ENCODE measurements at regions not wholly inside any gene's neighbourhood (a gene's known extent, or its start where the extent isn't known, plus 50 kb on each side); places are given as distances from the start of the nearest gene placed in this dataset.

DNA sequence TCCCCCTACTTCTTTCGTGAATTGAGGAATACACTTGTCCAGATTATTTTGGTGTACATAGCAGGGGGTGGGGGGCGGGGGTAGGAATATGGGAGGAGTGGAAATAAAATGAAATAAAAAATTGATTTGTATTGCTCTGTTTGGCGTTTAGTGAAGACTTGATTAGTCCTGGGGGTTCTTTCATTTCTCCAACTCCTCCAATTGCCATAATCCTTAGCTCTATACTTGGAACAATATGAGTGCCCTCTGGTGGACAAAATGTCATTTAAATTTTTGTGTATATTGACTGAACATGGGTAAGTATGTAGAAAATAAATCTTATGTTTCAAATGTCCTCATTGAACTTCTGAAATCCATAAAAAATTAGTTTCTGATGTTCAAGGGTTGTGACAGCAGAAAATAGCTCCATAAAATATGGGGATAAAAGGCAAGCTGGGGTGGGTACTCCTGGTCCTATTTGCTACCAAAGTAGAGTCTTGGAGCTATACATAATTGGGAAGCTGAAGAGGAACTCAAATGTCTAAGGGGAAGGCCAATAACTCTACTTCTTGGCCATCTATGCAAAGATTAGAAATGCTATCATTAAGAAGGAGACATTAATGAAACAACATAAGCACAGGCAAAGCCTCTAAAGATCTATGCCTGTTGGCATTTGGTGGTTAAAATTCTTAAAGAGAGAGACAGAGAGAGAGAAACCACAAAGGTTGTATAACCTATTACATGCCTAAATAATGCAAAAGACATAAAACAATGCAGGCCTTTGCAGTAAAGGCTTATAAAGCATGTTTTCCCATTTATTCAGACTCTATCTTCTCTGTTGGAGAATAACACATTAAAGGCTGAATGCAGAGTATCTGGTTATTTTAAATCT, 421.6 kb downstream of the METTL15 start:
- TF ChIP-seq, protein P1, sequence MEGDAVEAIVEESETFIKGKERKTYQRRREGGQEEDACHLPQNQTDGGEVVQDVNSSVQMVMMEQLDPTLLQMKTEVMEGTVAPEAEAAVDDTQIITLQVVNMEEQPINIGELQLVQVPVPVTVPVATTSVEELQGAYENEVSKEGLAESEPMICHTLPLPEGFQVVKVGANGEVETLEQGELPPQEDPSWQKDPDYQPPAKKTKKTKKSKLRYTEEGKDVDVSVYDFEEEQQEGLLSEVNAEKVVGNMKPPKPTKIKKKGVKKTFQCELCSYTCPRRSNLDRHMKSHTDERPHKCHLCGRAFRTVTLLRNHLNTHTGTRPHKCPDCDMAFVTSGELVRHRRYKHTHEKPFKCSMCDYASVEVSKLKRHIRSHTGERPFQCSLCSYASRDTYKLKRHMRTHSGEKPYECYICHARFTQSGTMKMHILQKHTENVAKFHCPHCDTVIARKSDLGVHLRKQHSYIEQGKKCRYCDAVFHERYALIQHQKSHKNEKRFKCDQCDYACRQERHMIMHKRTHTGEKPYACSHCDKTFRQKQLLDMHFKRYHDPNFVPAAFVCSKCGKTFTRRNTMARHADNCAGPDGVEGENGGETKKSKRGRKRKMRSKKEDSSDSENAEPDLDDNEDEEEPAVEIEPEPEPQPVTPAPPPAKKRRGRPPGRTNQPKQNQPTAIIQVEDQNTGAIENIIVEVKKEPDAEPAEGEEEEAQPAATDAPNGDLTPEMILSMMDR (IDR thresholded peaks at IDR 0.05; ENCODE audit: low read depth, low read length), result peak; percentile 30
- DNase-seq (ENCODE audit: low read depth in 2 of 2), result peak; percentile 79 to 88
- H3K4me3 ChIP-seq (replicated peaks in 1 of 2; ENCODE audit: low read depth in 2 of 2, low read length in 2 of 2), result no peak overlapping the region

DNA sequence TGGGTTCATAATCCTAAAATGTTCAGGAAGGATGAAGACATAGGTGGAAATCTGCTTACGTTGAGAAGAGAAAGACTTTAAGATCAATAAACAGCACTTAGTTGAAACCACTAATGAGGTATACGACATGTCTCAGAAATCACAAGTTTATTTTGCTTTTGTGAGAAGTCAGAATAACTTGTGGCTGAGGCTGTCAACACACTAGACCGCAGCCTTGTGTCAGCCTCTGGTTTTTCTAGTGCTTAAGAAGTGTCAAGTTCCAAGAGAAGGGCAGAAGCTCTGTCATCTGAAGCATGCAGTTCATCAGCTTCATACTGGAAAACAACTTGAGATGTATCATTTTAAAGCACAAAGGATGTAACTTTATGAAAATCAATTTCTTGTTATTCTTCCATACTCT, 420.9 kb downstream of the METTL15 start:
- TF ChIP-seq, protein P1 (IDR thresholded peaks at IDR 0.05; ENCODE audit: low read depth, low read length), result no peak
- DNase-seq (ENCODE audit: low read depth in 2 of 2), result peak; percentile 25 to 27
- H3K4me3 ChIP-seq (replicated peaks in 1 of 2; ENCODE audit: low read depth in 2 of 2, low read length in 2 of 2), result no peak overlapping the region

DNA sequence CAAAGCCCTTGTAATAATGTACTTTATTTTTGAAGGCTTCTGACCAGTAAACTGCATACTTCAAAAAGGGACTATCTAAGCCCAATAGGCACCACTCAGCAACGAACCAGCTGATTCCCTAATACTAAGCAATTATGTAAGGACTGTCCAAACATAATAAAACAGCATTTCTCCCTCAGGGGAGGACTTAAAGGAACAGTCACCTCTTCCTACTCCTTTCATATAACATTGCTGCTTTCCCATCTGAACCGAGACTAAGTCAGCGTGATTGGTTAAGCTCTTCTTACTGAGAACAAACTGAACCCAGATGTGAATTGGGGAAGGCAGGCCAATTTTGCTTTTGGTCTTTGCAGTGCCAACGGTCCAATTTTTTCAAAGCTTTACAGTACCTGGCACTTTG, 420.0 kb downstream of the METTL15 start:
- TF ChIP-seq, protein P1 (IDR thresholded peaks at IDR 0.05; ENCODE audit: low read depth, low read length), result no peak
- no peak overlapping the region for H3K4me3 ChIP-seq (replicated peaks in 1 of 2; ENCODE audit: low read depth in 2 of 2, low read length in 2 of 2)
- peak in 1 of 2 donors; percentile 8 for DNase-seq (ENCODE audit: low read depth in 2 of 2)

- TF ChIP-seq, protein P1 (IDR thresholded peaks at IDR 0.05; ENCODE audit: low read depth, low read length), result no peak
- H3K4me3 ChIP-seq (replicated peaks in 1 of 2; ENCODE audit: low read depth in 2 of 2, low read length in 2 of 2), result no peak overlapping the region
- DNase-seq (ENCODE audit: low read depth in 2 of 2), result peak; percentile 4 to 31
These were observed 418.2 kb downstream of the METTL15 start for GRCh38 chr11:28526406-28526751.

DNA sequence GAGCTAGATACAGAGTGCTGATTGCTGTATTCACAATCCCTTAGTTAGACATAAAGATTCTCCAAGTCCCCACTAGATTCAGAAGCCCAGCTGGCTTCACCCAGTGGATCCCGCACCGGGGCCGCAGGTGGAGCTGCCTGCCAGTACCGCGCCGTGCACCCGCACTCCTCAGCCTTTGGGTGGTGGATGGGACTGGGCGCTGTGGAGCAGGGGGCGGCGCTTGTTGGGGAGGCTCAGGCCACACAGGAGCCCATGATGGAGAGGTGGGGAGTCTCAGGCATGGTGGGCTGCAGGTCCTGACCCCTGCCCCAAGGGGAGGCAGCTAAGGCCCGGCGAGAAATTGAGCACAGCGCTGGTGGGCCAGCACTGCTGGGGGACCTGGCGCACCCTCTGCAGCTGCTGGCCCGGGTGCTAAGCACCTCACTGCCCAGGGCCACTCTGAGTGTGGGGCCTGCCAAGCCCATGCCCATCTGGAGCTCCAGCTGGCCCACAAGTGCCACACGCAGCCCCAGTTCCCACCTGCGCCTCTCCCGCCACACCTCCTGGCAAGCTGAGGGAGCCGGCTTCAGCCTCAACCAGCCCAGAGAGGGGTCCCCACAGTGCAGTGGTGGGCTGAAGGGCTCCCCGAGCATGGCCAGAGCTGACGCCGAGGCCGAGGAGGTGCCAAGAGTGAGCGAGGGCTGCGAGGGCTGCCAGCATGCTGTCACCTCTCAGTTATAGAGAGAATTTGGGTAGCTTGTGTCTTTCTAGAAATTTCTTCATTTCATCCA, 417.6 kb downstream of the METTL15 start:
- no peak overlapping the region for H3K4me3 ChIP-seq (replicated peaks in 1 of 2; ENCODE audit: low read depth in 2 of 2, low read length in 2 of 2)
- no peak for DNase-seq (ENCODE audit: low read depth in 2 of 2)
- TF ChIP-seq, protein P1 (IDR thresholded peaks at IDR 0.05; ENCODE audit: low read depth, low read length), result no peak

- no peak for DNase-seq (ENCODE audit: low read depth in 2 of 2)
- no peak overlapping the region for H3K4me3 ChIP-seq (replicated peaks in 1 of 2; ENCODE audit: low read depth in 2 of 2, low read length in 2 of 2)
- TF ChIP-seq, protein P1 (IDR thresholded peaks at IDR 0.05; ENCODE audit: low read depth, low read length), result no peak
These were observed 415.9 kb downstream of the METTL15 start for GRCh38 chr11:28524098-28524497.
